HCT116 (cell line): ENCODE measurements at regions not wholly inside any gene's neighbourhood (a gene's known extent, or its start where the extent isn't known, plus 50 kb on each side); places are given as distances from the start of the nearest gene placed in this dataset.

Experiments
- ATAC-seq: fragments of 200-7000 bp; cut with Tn5 transposase; 2 replicates; pipeline ENCODE4 v1.9.1; 2020; ENCODE audit warnings: mild to moderate bottlenecking, moderate library complexity
- BruUV-seq: library from RNA; stranded (reverse); fragments of 400-500 nt; replicated peaks from 2 replicates; lab custom pipeline; 2021; lab: Mats Ljungman, UMichigan
- CTCF ChIA-PET: fragments of 300-600 bp; sonication (Branson Sonifier 250); formaldehyde crosslinking; loops from one replicate; lab custom pipeline; 2021; ENCODE audit warnings: antibody characterized with exemption; lab: Charles Lee
- POLR2A ChIA-PET: fragments of 300-600, 350-600 bp; sonication (Branson Sonifier 250); formaldehyde crosslinking; loops from one replicate; lab custom pipeline; 2021; ENCODE audit warnings: antibody characterized with exemption; lab: Charles Lee
- RAD21 ChIA-PET, 2 experiments: fragments of 300-600 bp; sonication (Branson Sonifier 250); formaldehyde crosslinking; loops; one replicate each; lab custom pipeline; 2023; ENCODE audit warnings: low total read pairs in 2 of 2; ENCODE audit not compliant: uncharacterized antibody in 2 of 2, unreplicated experiment in 2 of 2, low non-redundant PET in 1 of 2; lab: Charles Lee
- DNase-seq: peaks from one replicate; pipeline ENCODE4 v3.0.0-alpha.2; 2010; ENCODE audit warnings: low read depth, low spot score
- H2AFZ ChIP-seq: fragments of 200-600 bp; shearing (Covaris generic), sonication (generic); 2 replicates; pipeline ENCODE4 v1.6.1; 2017; ENCODE audit warnings: low read depth, mixed run types, mixed read lengths, antibody characterized with exemption, low read length; ENCODE audit not compliant: poor library complexity, severe bottlenecking
- H3K27ac ChIP-seq: 2 replicates; pipeline ENCODE4 v1.5.1; 2012; ENCODE audit warnings: low read depth, low read length
- H3K27me3 ChIP-seq: fragments of 200-600 bp; sonication (generic); 2 replicates; pipeline ENCODE4 v1.6.1; 2016; ENCODE audit warnings: mixed run types, low read length, mixed read lengths; ENCODE audit not compliant: insufficient read depth
- H3K36me3 ChIP-seq, 2 experiments: fragments of 200-500 bp in 1 of 2; fragments of 200-600 bp in 1 of 2; sonication (Bioruptor generic) in 1 of 2; sonication (generic) in 1 of 2; 2 replicates each; pipeline versions ENCODE4 v1.5.1 to v1.6.1; 2014 to 2016; ENCODE audit warnings: low read length in 2 of 2, inconsistent platforms in 1 of 2, mixed read lengths in 1 of 2, mixed run types in 1 of 2; ENCODE audit not compliant: insufficient read depth in 2 of 2, control insufficient read depth in 1 of 2
- H3K4me1 ChIP-seq, 2 experiments: fragments of 200-600 bp in 1 of 2; sonication (generic) in 1 of 2; 2 replicates each; pipeline versions ENCODE4 v1.5.1 to v1.6.1; 2012 to 2017; ENCODE audit warnings: low read length in 2 of 2, inconsistent platforms in 1 of 2, mild to moderate bottlenecking in 1 of 2, mixed read lengths in 1 of 2, mixed run types in 1 of 2, moderate library complexity in 1 of 2; ENCODE audit not compliant: insufficient read depth in 2 of 2, control insufficient read depth in 1 of 2
- H3K4me2 ChIP-seq: fragments of 200-600 bp; sonication (generic); 2 replicates; pipeline ENCODE4 v1.6.1; 2017; ENCODE audit warnings: mixed run types, low read length, mixed read lengths
- H3K4me3 ChIP-seq, 2 experiments: fragments of 200-600 bp in 1 of 2; sonication (generic) in 1 of 2; replicated peaks in 1 of 2; 2 replicates each; pipeline ENCODE4 v1.5.1; 2011 to 2016; ENCODE audit warnings: low read length in 2 of 2, control low read depth in 1 of 2, low read depth in 1 of 2, mild to moderate bottlenecking in 1 of 2, mixed read lengths in 1 of 2, mixed run types in 1 of 2
- H3K79me2 ChIP-seq: fragments of 200-600 bp; sonication (generic); 2 replicates; pipeline ENCODE4 v1.6.1; 2017; ENCODE audit warnings: mild to moderate bottlenecking, mixed run types, low read length, moderate library complexity, mixed read lengths; ENCODE audit not compliant: insufficient read depth
- H3K9ac ChIP-seq: fragments of 200-600 bp; sonication (generic); 2 replicates; pipeline ENCODE4 v1.6.1; 2016; ENCODE audit warnings: low read length, mixed read lengths
- H3K9me2 ChIP-seq: fragments of 200-600 bp; sonication (generic), shearing (Covaris generic); 2 replicates; pipeline ENCODE4 v1.6.1; 2017; ENCODE audit warnings: mixed run types, mild to moderate bottlenecking, moderate library complexity; ENCODE audit not compliant: insufficient read depth
- H3K9me3 ChIP-seq, 2 experiments: fragments of 200-500 bp in 1 of 2; fragments of 200-600 bp in 1 of 2; sonication (Bioruptor generic) in 1 of 2; sonication (generic) in 1 of 2; 2 replicates each; pipeline ENCODE4 v1.6.1; 2014 to 2017; ENCODE audit warnings: low read length in 2 of 2, mixed read lengths in 2 of 2, inconsistent platforms in 1 of 2, low read depth in 1 of 2, mild to moderate bottlenecking in 1 of 2, mixed run types in 1 of 2, moderate library complexity in 1 of 2; ENCODE audit not compliant: control insufficient read depth in 1 of 2, insufficient read depth in 1 of 2
- H4K20me1 ChIP-seq: fragments of 200-600 bp; sonication (generic), shearing (Covaris generic); 2 replicates; pipeline ENCODE4 v1.6.1; 2017; ENCODE audit warnings: mixed run types, mild to moderate bottlenecking, moderate library complexity; ENCODE audit not compliant: insufficient read depth
- CEBPB ChIP-seq: IDR thresholded peaks from 2 replicates; pipeline ENCODE4 v1.6.1; 2012; ENCODE audit warnings: low read depth
- EGR1 ChIP-seq: IDR thresholded peaks from 2 replicates; pipeline ENCODE4 v1.6.1; 2012; ENCODE audit warnings: low read depth
- ELF1 ChIP-seq: IDR thresholded peaks from 2 replicates; pipeline ENCODE4 v1.6.1; 2012; ENCODE audit warnings: low read depth, borderline replicate concordance
- EZH2phosphoT487 ChIP-seq: fragments of 200-600 bp; IDR thresholded peaks from 2 replicates; pipeline ENCODE4 v1.6.1; 2018; ENCODE audit warnings: antibody characterized with exemption, borderline replicate concordance
- POLR2AphosphoS5 ChIP-seq: IDR thresholded peaks from 2 replicates; pipeline ENCODE4 v1.6.1; 2011; ENCODE audit warnings: mild to moderate bottlenecking, low read depth, low read length, moderate library complexity
- REST ChIP-seq: IDR thresholded peaks from 2 replicates; pipeline ENCODE4 v1.6.1; 2012; ENCODE audit warnings: low read depth
- SIN3A ChIP-seq: IDR thresholded peaks from 2 replicates; pipeline ENCODE4 v1.6.1; 2012; ENCODE audit warnings: low read depth
- SP1 ChIP-seq: IDR thresholded peaks from 2 replicates; pipeline ENCODE4 v1.6.1; 2012; ENCODE audit warnings: low read depth
- intact Hi-C: fragments of 100-400 bp; cut with micrococcal nuclease; formaldehyde crosslinking; loops from 2 replicates; pipeline ENCODE4 v1.10.0; 2022
- TF ChIP-seq, protein P1 (sequence below): IDR thresholded peaks from 2 replicates; pipeline ENCODE4 v1.6.1; 2011; ENCODE audit warnings: mild to moderate bottlenecking, low read length, moderate library complexity; ENCODE audit not compliant: insufficient replicate concordance; ENCODE audit errors: extremely low read depth
- TF ChIP-seq, protein P2 (sequence below): IDR thresholded peaks from 2 replicates; pipeline ENCODE4 v1.6.1; 2012

DNA sequence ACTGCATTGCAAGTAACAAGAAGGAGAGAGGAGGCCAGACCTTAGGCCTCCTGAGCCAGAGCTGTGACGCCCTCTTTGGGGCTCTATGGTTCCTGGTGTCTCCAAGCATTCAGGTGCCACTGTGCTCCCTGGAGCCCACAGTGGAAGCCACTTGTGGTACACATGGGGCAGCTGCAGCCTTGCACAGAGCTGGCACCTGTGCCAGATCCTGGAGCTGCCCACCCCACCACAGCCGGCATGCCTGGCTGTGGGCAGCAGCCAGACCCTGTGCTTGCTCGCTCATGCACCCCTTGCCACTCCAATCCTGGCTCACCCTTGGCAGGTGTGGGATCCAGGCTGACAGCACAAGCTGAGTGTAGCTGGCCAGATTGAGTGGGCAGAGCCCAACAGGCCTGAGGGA, 173.8 kb upstream of the SMIM30 start:
- Histone ChIP-seq H3K4me2 (no peak overlapping the region), H3K79me2 (no peaks in the 10 kb centered on the region), H3K4me1 (no peaks in the 10 kb centered on the region; a peak in 1 of 4 replicates), H2AFZ (no peak overlapping the region)
- no peak for DNase-seq
- no peak for TF ChIP-seq ELF1
- TF ChIP-seq, all 23 proteins: peak for 0
- no peak for ATAC-seq
- intact Hi-C loops, result no loop called here
- ChIA-PET CTCF (no interaction called here), POLR2A (no interaction called here), RAD21 (no interaction called here)
- no peaks in the 10 kb centered on the region for H3K9me3 ChIP-seq
- no peak overlapping the region for H3K27ac ChIP-seq
- no peaks in the 10 kb centered on the region for H3K36me3 ChIP-seq
- no peaks in the 10 kb centered on the region for H3K27me3 ChIP-seq
- no peak overlapping the region for H3K9ac ChIP-seq
- no TSS peak for BruUV-seq
- no peak overlapping the region for H3K4me3 ChIP-seq
- H4K20me1 ChIP-seq, result no peaks in the 10 kb centered on the region
- H3K9me2 ChIP-seq, result no peaks in the 10 kb centered on the region

GRCh38 chr7:113291058-113291457, 172.7 kb upstream of the SMIM30 start:
- Histone ChIP-seq H3K9me2 (no peaks in the 10 kb centered on the region), H3K9me3 (no peaks in the 10 kb centered on the region), H4K20me1 (no peaks in the 10 kb centered on the region), H3K4me1 (no peaks in the 10 kb centered on the region; a peak in 1 of 4 replicates), H3K4me3 (no peak overlapping the region), H3K9ac (no peak overlapping the region), H3K4me2 (no peak overlapping the region), H3K27me3 (no peaks in the 10 kb centered on the region), H3K36me3 (no peaks in the 10 kb centered on the region), H2AFZ (no peak overlapping the region), H3K79me2 (no peaks in the 10 kb centered on the region), H3K27ac (no peak overlapping the region)
- TF ChIP-seq EGR1, result no peak
- no peak for TF ChIP-seq CEBPB
- TF ChIP-seq REST, result no peak
- TF ChIP-seq SIN3A, result no peak
- TF ChIP-seq SP1, result no peak
- TF ChIP-seq, protein P1, sequence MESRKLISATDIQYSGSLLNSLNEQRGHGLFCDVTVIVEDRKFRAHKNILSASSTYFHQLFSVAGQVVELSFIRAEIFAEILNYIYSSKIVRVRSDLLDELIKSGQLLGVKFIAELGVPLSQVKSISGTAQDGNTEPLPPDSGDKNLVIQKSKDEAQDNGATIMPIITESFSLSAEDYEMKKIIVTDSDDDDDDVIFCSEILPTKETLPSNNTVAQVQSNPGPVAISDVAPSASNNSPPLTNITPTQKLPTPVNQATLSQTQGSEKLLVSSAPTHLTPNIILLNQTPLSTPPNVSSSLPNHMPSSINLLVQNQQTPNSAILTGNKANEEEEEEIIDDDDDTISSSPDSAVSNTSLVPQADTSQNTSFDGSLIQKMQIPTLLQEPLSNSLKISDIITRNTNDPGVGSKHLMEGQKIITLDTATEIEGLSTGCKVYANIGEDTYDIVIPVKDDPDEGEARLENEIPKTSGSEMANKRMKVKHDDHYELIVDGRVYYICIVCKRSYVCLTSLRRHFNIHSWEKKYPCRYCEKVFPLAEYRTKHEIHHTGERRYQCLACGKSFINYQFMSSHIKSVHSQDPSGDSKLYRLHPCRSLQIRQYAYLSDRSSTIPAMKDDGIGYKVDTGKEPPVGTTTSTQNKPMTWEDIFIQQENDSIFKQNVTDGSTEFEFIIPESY, result no peak
- no peak for TF ChIP-seq POLR2AphosphoS5
- TF ChIP-seq, protein P2, sequence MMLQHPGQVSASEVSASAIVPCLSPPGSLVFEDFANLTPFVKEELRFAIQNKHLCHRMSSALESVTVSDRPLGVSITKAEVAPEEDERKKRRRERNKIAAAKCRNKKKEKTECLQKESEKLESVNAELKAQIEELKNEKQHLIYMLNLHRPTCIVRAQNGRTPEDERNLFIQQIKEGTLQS, result no peak
- no peak for TF ChIP-seq EZH2phosphoT487
- ChIA-PET POLR2A (no interaction called here), CTCF (no interaction called here), RAD21 (no interaction called here)
- ATAC-seq, result no peak
- DNase-seq, result no peak
- intact Hi-C loops, result no loop called here
- BruUV-seq, result no TSS peak
